Gastroesophageal sphincter (tissue), 3 donors: ENCODE measurements at regions not wholly inside any gene's neighbourhood (a gene's known extent, or its start where the extent isn't known, plus 50 kb on each side); places are given as distances from the start of the nearest gene placed in this dataset.

Experiments used
- EP300 ChIP-seq: sonication (generic); formaldehyde crosslinking; IDR thresholded peaks from one replicate; pipeline ENCODE4 v1.6.1; 2017; ENCODE audit warnings: antibody characterized with exemption, mild to moderate bottlenecking
- TF ChIP-seq, protein P1 (sequence below), 4 experiments: fragments of 200-600 bp in 2 of 4; fragments of 450-650 bp in 2 of 4; sonication (generic) in 1 of 4; IDR thresholded peaks; one replicate each; pipeline ENCODE4 v1.5.1; 2017 to 2019; ENCODE audit warnings: antibody characterized with exemption in 4 of 4, mild to moderate bottlenecking in 2 of 4, moderate library complexity in 2 of 4

DNA sequence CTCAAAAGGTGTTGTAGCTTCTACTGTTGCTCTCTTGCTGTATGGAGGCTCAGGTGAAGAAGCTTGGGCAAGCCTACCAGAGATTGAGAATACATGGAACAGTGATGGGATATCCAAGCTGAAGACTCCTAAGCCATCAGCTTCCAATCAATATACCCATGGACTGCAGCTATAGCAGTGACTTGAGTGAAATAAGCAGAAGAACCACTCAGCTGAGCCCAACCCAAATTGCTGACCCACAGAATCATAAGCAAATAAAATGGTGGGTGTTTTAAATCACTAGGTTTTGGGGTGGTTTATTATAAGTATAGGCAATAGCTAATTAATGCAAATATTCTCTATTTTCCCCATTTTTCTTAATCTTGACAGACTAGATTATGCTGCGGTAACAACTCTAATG is 147.7 kb upstream of the SALL1 start:
- TF ChIP-seq, protein P1, sequence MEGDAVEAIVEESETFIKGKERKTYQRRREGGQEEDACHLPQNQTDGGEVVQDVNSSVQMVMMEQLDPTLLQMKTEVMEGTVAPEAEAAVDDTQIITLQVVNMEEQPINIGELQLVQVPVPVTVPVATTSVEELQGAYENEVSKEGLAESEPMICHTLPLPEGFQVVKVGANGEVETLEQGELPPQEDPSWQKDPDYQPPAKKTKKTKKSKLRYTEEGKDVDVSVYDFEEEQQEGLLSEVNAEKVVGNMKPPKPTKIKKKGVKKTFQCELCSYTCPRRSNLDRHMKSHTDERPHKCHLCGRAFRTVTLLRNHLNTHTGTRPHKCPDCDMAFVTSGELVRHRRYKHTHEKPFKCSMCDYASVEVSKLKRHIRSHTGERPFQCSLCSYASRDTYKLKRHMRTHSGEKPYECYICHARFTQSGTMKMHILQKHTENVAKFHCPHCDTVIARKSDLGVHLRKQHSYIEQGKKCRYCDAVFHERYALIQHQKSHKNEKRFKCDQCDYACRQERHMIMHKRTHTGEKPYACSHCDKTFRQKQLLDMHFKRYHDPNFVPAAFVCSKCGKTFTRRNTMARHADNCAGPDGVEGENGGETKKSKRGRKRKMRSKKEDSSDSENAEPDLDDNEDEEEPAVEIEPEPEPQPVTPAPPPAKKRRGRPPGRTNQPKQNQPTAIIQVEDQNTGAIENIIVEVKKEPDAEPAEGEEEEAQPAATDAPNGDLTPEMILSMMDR (IDR thresholded peaks at IDR 0.05): no peak
- TF ChIP-seq EP300: no peak
